ENCODE measurements at regions not wholly inside any gene's neighbourhood (a gene's known extent, or its start where the extent isn't known, plus 50 kb on each side); places are given as distances from the start of the nearest gene placed in this dataset.

DNA sequence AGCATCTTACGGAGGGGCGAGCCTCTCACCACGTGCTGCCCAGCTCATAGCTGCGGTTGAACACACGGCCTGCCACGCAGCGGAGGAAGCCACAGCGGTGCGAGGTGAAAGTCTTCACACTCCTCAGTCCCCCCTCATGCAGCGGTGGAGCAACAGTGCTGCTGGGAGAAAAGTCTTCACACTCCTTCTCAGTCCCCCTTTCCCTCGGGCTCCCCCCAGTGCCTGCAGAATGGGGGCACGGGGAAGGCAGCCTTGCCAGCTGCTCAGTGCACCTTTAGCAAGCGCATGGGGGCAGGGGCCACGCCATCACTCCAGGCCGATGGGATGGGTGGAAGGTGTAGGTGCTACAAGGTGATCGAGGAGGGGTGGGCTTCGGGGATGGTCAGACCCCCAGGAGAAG is 206.3 kb upstream of the TCERG1L start:
- Histone ChIP-seq H2AFZ (ENCODE audit: low read depth, low read length) (no peak overlapping the region), H3K79me2 (ENCODE audit: control insufficient read depth, insufficient read depth, low read length) (no peaks in the 10 kb centered on the region), H3K9ac (replicated peaks; ENCODE audit: extremely low read depth, insufficient read depth, low read length) (no peak overlapping the region), H3K4me1 (ENCODE audit: control insufficient read depth, extremely low read depth, insufficient read depth, low read length) (no peaks in the 10 kb centered on the region), H3K27me3 (ENCODE audit: control insufficient read depth in 2 of 2, insufficient read depth in 2 of 2, low read length in 2 of 2) (no peaks in the 10 kb centered on the region), H4K20me1 (replicated peaks; ENCODE audit: control insufficient read depth, extremely low read depth, insufficient read depth, low read length) (no peaks in the 10 kb centered on the region), H3K4me2 (ENCODE audit: insufficient read depth, low read length) (no peak overlapping the region), H3K27ac (ENCODE audit: insufficient read depth, low read depth, low read length) (no peak overlapping the region), H3K4me3 (replicated peaks in 1 of 3; ENCODE audit: insufficient read depth in 1 of 3, low read depth in 1 of 3, low read length in 3 of 3) (no peak overlapping the region), H3K36me3 (ENCODE audit: control insufficient read depth in 2 of 2, extremely low read depth in 1 of 2, insufficient read depth in 2 of 2, low read length in 2 of 2) (no peaks in the 10 kb centered on the region), H3K9me1 (replicated peaks; ENCODE audit: control insufficient read depth, extremely low read depth, insufficient read depth, low read length) (no peaks in the 10 kb centered on the region), H3K9me3 (replicated peaks; ENCODE audit: control insufficient read depth, insufficient read depth, low read length) (peaks cover 6% of the 10 kb centered on the region)
- dilution Hi-C loops (cut with MboI; ENCODE audit: extremely low pct_ligation_motif_present, low sequenced_read_pairs) (no loop called here), intact Hi-C loops (cut with micrococcal nuclease) (no loop called here)
- ChIA-PET POLR2A (no interaction called here), CTCF (no interaction called here)
- FAIRE-seq = no peak
- TF ChIP-seq GATA2 (IDR thresholded peaks at IDR 0.05; ENCODE audit: insufficient read depth, insufficient read length, low read depth, low read length) = no peak
- TF ChIP-seq, protein P1, sequence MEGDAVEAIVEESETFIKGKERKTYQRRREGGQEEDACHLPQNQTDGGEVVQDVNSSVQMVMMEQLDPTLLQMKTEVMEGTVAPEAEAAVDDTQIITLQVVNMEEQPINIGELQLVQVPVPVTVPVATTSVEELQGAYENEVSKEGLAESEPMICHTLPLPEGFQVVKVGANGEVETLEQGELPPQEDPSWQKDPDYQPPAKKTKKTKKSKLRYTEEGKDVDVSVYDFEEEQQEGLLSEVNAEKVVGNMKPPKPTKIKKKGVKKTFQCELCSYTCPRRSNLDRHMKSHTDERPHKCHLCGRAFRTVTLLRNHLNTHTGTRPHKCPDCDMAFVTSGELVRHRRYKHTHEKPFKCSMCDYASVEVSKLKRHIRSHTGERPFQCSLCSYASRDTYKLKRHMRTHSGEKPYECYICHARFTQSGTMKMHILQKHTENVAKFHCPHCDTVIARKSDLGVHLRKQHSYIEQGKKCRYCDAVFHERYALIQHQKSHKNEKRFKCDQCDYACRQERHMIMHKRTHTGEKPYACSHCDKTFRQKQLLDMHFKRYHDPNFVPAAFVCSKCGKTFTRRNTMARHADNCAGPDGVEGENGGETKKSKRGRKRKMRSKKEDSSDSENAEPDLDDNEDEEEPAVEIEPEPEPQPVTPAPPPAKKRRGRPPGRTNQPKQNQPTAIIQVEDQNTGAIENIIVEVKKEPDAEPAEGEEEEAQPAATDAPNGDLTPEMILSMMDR (IDR thresholded peaks at IDR 0.05; ENCODE audit: extremely low read depth in 1 of 2, insufficient read depth in 1 of 2, low read depth in 1 of 2, low read length in 2 of 2) = no peak
- TF ChIP-seq JUN (IDR thresholded peaks at IDR 0.05; ENCODE audit: borderline replicate concordance, insufficient read depth, insufficient read length, low read depth) = no peak
- no peak for TF ChIP-seq POLR2AphosphoS5 (IDR thresholded peaks at IDR 0.05; ENCODE audit: insufficient read depth, low read depth, low read length)
- no peak for TF ChIP-seq EZH2 (IDR thresholded peaks at IDR 0.05; ENCODE audit: borderline replicate concordance, low read depth, low read length, severe bottlenecking)
- TF ChIP-seq, protein P2, sequence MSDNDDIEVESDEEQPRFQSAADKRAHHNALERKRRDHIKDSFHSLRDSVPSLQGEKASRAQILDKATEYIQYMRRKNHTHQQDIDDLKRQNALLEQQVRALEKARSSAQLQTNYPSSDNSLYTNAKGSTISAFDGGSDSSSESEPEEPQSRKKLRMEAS (IDR thresholded peaks at IDR 0.05; ENCODE audit: insufficient read depth, insufficient read length) = no peak
- TF ChIP-seq POLR2A (IDR thresholded peaks at IDR 0.05; ENCODE audit: low read depth, low read length) = no peak
- TF ChIP-seq FOS (IDR thresholded peaks at IDR 0.05; ENCODE audit: borderline replicate concordance, insufficient read depth, low read length) = no peak
- no peak for TF ChIP-seq MYC (IDR thresholded peaks at IDR 0.05; ENCODE audit: low read depth, low read length)
- no peak for DNase-seq (ENCODE audit: low read depth, low spot score)
- BruUV-seq (replicated peaks) = no TSS peak
